B cell (primary cell): ENCODE measurements at regions not wholly inside any gene's neighbourhood (a gene's known extent, or its start where the extent isn't known, plus 50 kb on each side); places are given as distances from the start of the nearest gene placed in this dataset.
A peak's percentile ranks its signal among the peaks of the same experiment; 100 is the strongest.

Experiments
- ATAC-seq: fragments of 200-7000 bp; cut with Tn5 transposase; one replicate; pipeline ENCODE4 v1.10.0; 2021; ENCODE audit warnings: low read depth, mild to moderate bottlenecking, moderate number of reproducible peaks, moderate library complexity
- CTCF ChIA-PET: fragments of 350-600 bp; sonication (Branson Sonifier 250); formaldehyde crosslinking; loops from one replicate; lab custom pipeline; 2021; ENCODE audit warnings: antibody characterized with exemption, inconsistent platforms; lab: Charles Lee
- POLR2A ChIA-PET: fragments of 350-600 bp; sonication (Branson Sonifier 250); formaldehyde crosslinking; loops from one replicate; lab custom pipeline; 2021; ENCODE audit warnings: antibody characterized with exemption; lab: Charles Lee
- DNase-seq: peaks from one replicate; pipeline ENCODE4 v3.0.0; 2013
- H2AFZ ChIP-seq: 2 replicates; pipeline ENCODE4 v1.6.1; 2012; ENCODE audit warnings: mild to moderate bottlenecking, low read depth, low read length; ENCODE audit not compliant: insufficient read depth, poor library complexity, severe bottlenecking
- H3K27ac ChIP-seq, 2 donors: 1 replicate in 1 of 2; 2 replicates in 1 of 2; pipeline ENCODE4 v1.5.1; 2012 to 2013; ENCODE audit warnings: low read length in 2 of 2, mild to moderate bottlenecking in 2 of 2, moderate library complexity in 1 of 2
- H3K27me3 ChIP-seq, 4 experiments: fragments of 200-600 bp in 1 of 4; sonication (generic) in 1 of 4; replicated peaks in 1 of 4; 1 replicate in 2 of 4; 2 replicates in 2 of 4; pipeline versions ENCODE4 v1.6.1 to v1.7.0; 2013 to 2016; ENCODE audit warnings: low read length in 3 of 4, mild to moderate bottlenecking in 2 of 4, mixed read lengths in 1 of 4, moderate library complexity in 1 of 4; ENCODE audit not compliant: insufficient read depth in 4 of 4, control insufficient read depth in 3 of 4; ENCODE audit errors: control extremely low read depth in 1 of 4
- H3K36me3 ChIP-seq, 2 experiments: replicated peaks in 1 of 2; 1 replicate in 1 of 2; 2 replicates in 1 of 2; pipeline versions ENCODE4 v1.6.1 to v1.7.1; 2013; ENCODE audit warnings: low read length in 1 of 2; ENCODE audit not compliant: insufficient read depth in 2 of 2, control insufficient read depth in 1 of 2; ENCODE audit errors: control extremely low read depth in 1 of 2, extremely low read depth in 1 of 2
- H3K4me1 ChIP-seq, 2 donors: fragments of 200-600 bp in 1 of 2; sonication (generic) in 1 of 2; 1 replicate in 1 of 2; 2 replicates in 1 of 2; pipeline versions ENCODE4 v1.5.1 to v1.6.1; 2013 to 2017; ENCODE audit warnings: low read length in 2 of 2; ENCODE audit not compliant: control insufficient read depth in 2 of 2, insufficient read depth in 2 of 2
- H3K4me2 ChIP-seq: replicated peaks from 2 replicates; pipeline ENCODE3; 2012; ENCODE audit warnings: mild to moderate bottlenecking, low read depth, low read length; ENCODE audit not compliant: poor library complexity, severe bottlenecking
- H3K4me3 ChIP-seq, 5 experiments: fragments of 200-600 bp in 1 of 5; sonication (generic) in 1 of 5; 1 replicate in 3 of 5; 2 replicates in 2 of 5; pipeline versions ENCODE4 v1.5.1 to v1.7.0; 2011 to 2016; ENCODE audit warnings: low read length in 4 of 5, mild to moderate bottlenecking in 4 of 5, low read depth in 2 of 5, control low read depth in 1 of 5, moderate library complexity in 1 of 5; ENCODE audit not compliant: insufficient read depth in 1 of 5; ENCODE audit errors: control extremely low read depth in 1 of 5, extremely low read depth in 1 of 5
- H3K79me2 ChIP-seq: fragments of 200-600 bp; sonication (generic); one replicate; pipeline ENCODE4 v1.6.0; 2016; ENCODE audit warnings: low read length; ENCODE audit not compliant: control insufficient read depth, insufficient read depth
- H3K9ac ChIP-seq: fragments of 200-600 bp; sonication (generic); 2 replicates; pipeline ENCODE4 v1.6.1; 2017; ENCODE audit warnings: mild to moderate bottlenecking, low read length, moderate library complexity
- H3K9me3 ChIP-seq, 3 donors: one replicate each; pipeline versions ENCODE4 v1.6.1 to v1.7.1; 2013; ENCODE audit warnings: low read length in 2 of 3; ENCODE audit not compliant: control insufficient read depth in 2 of 3, insufficient read depth in 1 of 3; ENCODE audit errors: control extremely low read depth in 1 of 3
- H4K20me1 ChIP-seq: 2 replicates; pipeline ENCODE4 v1.6.0; 2012; ENCODE audit warnings: mild to moderate bottlenecking, low read length; ENCODE audit not compliant: insufficient read depth, control insufficient read depth, poor library complexity, severe bottlenecking
- H3K27ac Mint-ChIP-seq: one replicate; pipeline ENCODE4 v1.8.0; 2021; ENCODE audit warnings: mixed read lengths
- H3K27me3 Mint-ChIP-seq: one replicate; pipeline ENCODE4 v1.8.0; 2021; ENCODE audit warnings: mixed read lengths
- H3K4me1 Mint-ChIP-seq: one replicate; pipeline ENCODE4 v1.8.0; 2021; ENCODE audit warnings: mixed read lengths
- H3K4me3 Mint-ChIP-seq: one replicate; pipeline ENCODE4 v1.8.0; 2021; ENCODE audit warnings: mixed read lengths
- H3K9me3 Mint-ChIP-seq: one replicate; pipeline ENCODE4 v1.8.0; 2022; ENCODE audit warnings: mixed read lengths; ENCODE audit not compliant: insufficient read depth
- CTCF ChIP-seq: fragments of 200-600 bp; IDR thresholded peaks from one replicate; pipeline ENCODE4 v1.8.0; 2022; ENCODE audit warnings: antibody characterized with exemption, mild to moderate bottlenecking
- EZH2 ChIP-seq: IDR thresholded peaks from 2 replicates; pipeline ENCODE4 v1.6.1; 2012; ENCODE audit warnings: borderline replicate concordance, low read depth, mild to moderate bottlenecking, moderate library complexity, low read length; ENCODE audit not compliant: insufficient read depth, poor library complexity, severe bottlenecking
- WGBS: methylation state at CpG from one replicate; pipeline ENCODE4 v1.1.5; 2013; ENCODE audit warnings: missing lambda C conversion rate; ENCODE audit not compliant: insufficient coverage; 5-methylcytosine and 5-hydroxymethylcytosine counted together
- intact Hi-C: fragments of 100-400 bp; cut with micrococcal nuclease; formaldehyde crosslinking; loops from one replicate; pipeline ENCODE4 v1.10.0; 2022

GRCh38 chr2:42962508-42962953 lies 170.1 kb upstream of the HAAO start:
- H3K9me3 Mint-ChIP-seq = no peaks in the 10 kb centered on the region
- H3K36me3 ChIP-seq = no peaks in the 10 kb centered on the region
- peak overlapping the region in 1 of 2 donors; percentile 18 for H3K27ac ChIP-seq
- no peaks in the 10 kb centered on the region for H4K20me1 ChIP-seq
- peak overlapping the region in 2 of 5 experiments; percentile 1 to 4 for H3K4me3 ChIP-seq
- peaks cover 8% of the 10 kb centered on the region for H3K27me3 Mint-ChIP-seq
- DNase-seq = peak; percentile 39
- intact Hi-C loops = no loop called here
- POLR2A ChIA-PET = interaction anchor here (0.6 to 1.0 kb wide), 3 partner anchors 10 to 206 kb away, joined by 3 to 6 read pairs (median 3); no protein-coding TSS in a partner anchor
- peaks cover 41 to 46% of the 10 kb centered on the region in 2 donors for H3K4me1 ChIP-seq
- ATAC-seq = peak; percentile 32
- H3K9me3 ChIP-seq = peaks cover 0 to 4% (median 0%) of the 10 kb centered on the region in 3 donors
- 5% methylated on average over 10 of the region's 12 CpGs for WGBS
- H2AFZ ChIP-seq = peak overlapping the region; percentile 61
- peak overlapping the region; percentile 49 for H3K9ac ChIP-seq
- H3K4me3 Mint-ChIP-seq = peak overlapping the region; percentile 89
- H3K27ac Mint-ChIP-seq = no peak overlapping the region
- H3K79me2 ChIP-seq = no peaks in the 10 kb centered on the region
- CTCF ChIA-PET = interaction anchor here (0.6 to 5.8 kb wide), 6 partner anchors 10 to 531 kb away, joined by 3 to 27 read pairs (median 10); no protein-coding TSS in a partner anchor
- H3K4me2 ChIP-seq = peak overlapping the region; percentile 63
- TF ChIP-seq EZH2 = no peak
- TF ChIP-seq CTCF = no peak
- peaks cover 0 to 3% (median 0%) of the 10 kb centered on the region in 4 experiments for H3K27me3 ChIP-seq
- peaks cover 30% of the 10 kb centered on the region for H3K4me1 Mint-ChIP-seq

- peak overlapping the region; percentile 37 for H3K27ac Mint-ChIP-seq
- CTCF ChIA-PET = interaction anchor here (0.6 to 5.8 kb wide), 6 partner anchors 10 to 532 kb away, joined by 3 to 27 read pairs (median 3); no protein-coding TSS in a partner anchor
- H3K79me2 ChIP-seq = no peaks in the 10 kb centered on the region
- no peaks in the 10 kb centered on the region for H3K36me3 ChIP-seq
- peaks cover 30% of the 10 kb centered on the region for H3K4me1 Mint-ChIP-seq
- TF ChIP-seq CTCF (no peak), EZH2 (no peak)
- peak overlapping the region; percentile 89 for H3K4me3 Mint-ChIP-seq
- H3K27ac ChIP-seq = no peak overlapping the region
- peak overlapping the region; percentile 61 for H2AFZ ChIP-seq
- peak overlapping the region in 1 of 5 experiments; percentile 1 for H3K4me3 ChIP-seq
- H3K4me1 ChIP-seq = peaks cover 41 to 46% of the 10 kb centered on the region in 2 donors
- intact Hi-C loops = no loop called here
- peak overlapping the region; percentile 49 for H3K9ac ChIP-seq
- H3K9me3 ChIP-seq = peaks cover 0 to 4% (median 0%) of the 10 kb centered on the region in 3 donors
- POLR2A ChIA-PET = interaction anchor here (0.6 kb wide), 1 partner anchor 207 kb away, joined by 3 read pairs; no protein-coding TSS in a partner anchor
- WGBS = 0% methylated on average over 1 of the region's 7 CpGs
- ATAC-seq (peak; percentile 28), DNase-seq (no peak)
- H3K27me3 ChIP-seq = peaks cover 0 to 3% (median 0%) of the 10 kb centered on the region in 4 experiments
- no peaks in the 10 kb centered on the region for H4K20me1 ChIP-seq
- H3K27me3 Mint-ChIP-seq = peaks cover 8% of the 10 kb centered on the region
- no peaks in the 10 kb centered on the region for H3K9me3 Mint-ChIP-seq
- peak overlapping the region; percentile 63 for H3K4me2 ChIP-seq
These were observed 169.6 kb upstream of the HAAO start for GRCh38 chr2:42961961-42962360.
